ENCODE measurements at regions not wholly inside any gene's neighbourhood (a gene's known extent, or its start where the extent isn't known, plus 50 kb on each side); places are given as distances from the start of the nearest gene placed in this dataset.
"Not testable (repeated sequence)": the region's sequence is repeated elsewhere in the genome, so short reads cannot be mapped to it uniquely, and the experiment has no call there.

GRCh38 chr2:91628471-91628870 lies 2937.0 kb downstream of the RPIA start:
- intact Hi-C loops (cut with DNase I; ENCODE audit: low total_unique reads); H3K4me1 ChIP-seq; DNase-seq; H3K27me3 ChIP-seq; H3K36me3 ChIP-seq; in situ Hi-C loops (cut with MboI; ENCODE audit: low pct_ligation_motif_present in 1 of 4, low pct_unique_long_range_greater_than_20kb in 1 of 4, low sequenced_read_pairs in 3 of 4); H3K27ac ChIP-seq; H3K9me3 ChIP-seq; H3K4me3 ChIP-seq: not testable (repeated sequence)
- WGBS, 2 donors (ENCODE audit: low coverage in 1 of 2), result 87% methylated on average over 6 of the region's 11 CpGs; no CpG with 5 or more reads in 1 of the 2 donors

DNA sequence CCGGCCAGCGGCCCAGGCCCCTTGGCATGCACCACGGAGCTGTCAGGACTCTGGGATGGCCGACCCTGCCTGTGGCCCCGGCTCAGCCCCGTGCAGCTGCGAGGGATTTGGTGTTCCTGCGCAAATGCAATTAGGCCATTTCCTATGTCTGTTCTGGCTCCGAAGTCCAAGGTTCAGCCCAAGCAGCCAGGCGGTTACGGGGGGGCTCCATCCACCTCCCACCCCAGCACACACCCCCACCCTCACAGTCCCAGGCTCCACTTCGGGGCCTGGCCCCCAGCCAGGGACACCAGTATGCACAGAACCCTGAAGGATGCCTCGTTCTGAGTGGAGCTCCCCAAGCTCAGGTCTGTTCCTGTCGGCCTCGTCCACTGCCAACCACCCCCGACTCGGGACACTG lies 2965.7 kb downstream of the RPIA start:
- in situ Hi-C loops (cut with MboI; ENCODE audit: low pct_ligation_motif_present in 1 of 4, low pct_unique_long_range_greater_than_20kb in 1 of 4, low sequenced_read_pairs in 3 of 4); H3K27ac ChIP-seq; H3K4me3 ChIP-seq; H3K9me3 ChIP-seq; H3K36me3 ChIP-seq; H3K27me3 ChIP-seq; H3K4me1 ChIP-seq; intact Hi-C loops (cut with DNase I; ENCODE audit: low total_unique reads): not testable (repeated sequence)
- DNase-seq, result peak; percentile 34
- WGBS, 2 donors (ENCODE audit: low coverage in 1 of 2), result 61% methylated on average over 6 of the region's 17 CpGs; no CpG with 5 or more reads in 1 of the 2 donors

DNA sequence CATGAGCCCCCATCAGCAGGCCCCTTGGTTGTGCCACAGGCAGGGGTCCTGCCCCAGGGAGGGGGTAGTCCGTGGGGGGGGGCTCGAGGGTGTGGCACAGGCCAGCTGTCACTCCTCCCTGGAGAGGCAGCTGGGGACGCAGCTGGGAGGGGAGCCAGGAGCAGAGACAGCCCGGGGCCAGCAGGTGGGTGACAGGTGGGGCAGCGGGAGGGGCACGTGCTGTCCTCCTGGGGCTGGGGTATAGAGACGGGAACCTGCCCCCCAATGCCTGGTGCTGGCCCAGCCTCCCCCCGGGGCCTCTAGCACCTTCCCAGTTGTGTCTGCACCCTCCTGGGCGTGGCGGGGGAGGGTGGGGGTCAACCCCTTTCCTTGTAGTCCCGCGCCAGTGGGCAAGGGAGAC lies 2966.9 kb downstream of the RPIA start:
- no CpG with 5 or more reads among the region's 12 CpGs for WGBS, 2 donors (ENCODE audit: low coverage in 1 of 2)
- H3K27me3 ChIP-seq; H3K36me3 ChIP-seq; DNase-seq; H3K4me1 ChIP-seq; intact Hi-C loops (cut with DNase I; ENCODE audit: low total_unique reads); H3K4me3 ChIP-seq; H3K9me3 ChIP-seq; in situ Hi-C loops (cut with MboI; ENCODE audit: low pct_ligation_motif_present in 1 of 4, low pct_unique_long_range_greater_than_20kb in 1 of 4, low sequenced_read_pairs in 3 of 4): not testable (repeated sequence)
- peak overlapping the region in 1 of 4 donors; percentile 61 for H3K27ac ChIP-seq

DNA sequence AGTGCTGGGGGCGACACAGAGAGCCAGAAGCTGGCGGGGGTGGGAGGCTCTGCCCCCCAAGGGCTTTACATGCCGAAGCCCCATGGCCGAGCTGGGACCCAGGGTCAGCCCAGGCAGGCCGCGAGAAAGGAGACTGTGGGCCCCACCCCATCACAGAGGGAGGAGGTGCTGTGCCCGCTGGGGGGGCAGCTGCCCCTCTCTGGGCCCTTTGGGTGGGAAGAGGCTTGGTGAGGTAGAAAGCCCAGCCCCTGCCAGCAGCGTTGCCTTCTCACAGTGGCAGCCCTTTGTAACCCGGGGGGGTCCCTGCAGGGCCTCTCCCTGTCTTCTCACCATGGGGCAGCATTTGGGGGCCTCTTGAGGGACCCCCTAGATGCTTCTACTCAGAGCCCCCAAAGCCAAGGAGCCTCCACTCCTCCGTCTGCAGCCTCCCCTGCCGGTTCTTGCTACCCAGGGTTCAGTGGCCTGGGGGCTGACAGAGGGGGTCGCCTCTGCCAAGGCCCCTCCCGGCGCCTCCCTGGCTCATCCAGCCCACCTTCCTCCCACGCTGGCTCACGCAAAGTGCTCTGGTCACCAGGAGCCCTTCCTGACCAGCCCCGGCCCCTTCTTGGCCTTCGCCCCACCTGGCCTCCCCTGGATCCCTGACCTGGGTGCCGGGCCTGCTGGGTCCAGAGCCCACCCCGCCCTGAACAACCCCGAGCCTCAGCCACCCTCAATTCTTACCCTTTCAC lies 2967.9 kb downstream of the RPIA start:
- H3K9me3 ChIP-seq; H3K4me1 ChIP-seq; DNase-seq; H3K36me3 ChIP-seq; H3K27me3 ChIP-seq; intact Hi-C loops (cut with DNase I; ENCODE audit: low total_unique reads); in situ Hi-C loops (cut with MboI; ENCODE audit: low pct_ligation_motif_present in 1 of 4, low pct_unique_long_range_greater_than_20kb in 1 of 4, low sequenced_read_pairs in 3 of 4): not testable (repeated sequence)
- H3K27ac ChIP-seq, result peak overlapping the region in 2 of 4 donors; percentile 55 to 58
- H3K4me3 ChIP-seq, result peak overlapping the region in 2 of 4 donors; percentile 41 to 58
- 75% methylated on average over 6 of the region's 21 CpGs; no CpG with 5 or more reads in 1 of the 2 donors for WGBS, 2 donors (ENCODE audit: low coverage in 1 of 2)

- H3K4me1 ChIP-seq; H3K9me3 ChIP-seq; H3K27me3 ChIP-seq; DNase-seq; in situ Hi-C loops (cut with MboI; ENCODE audit: low pct_ligation_motif_present in 1 of 4, low pct_unique_long_range_greater_than_20kb in 1 of 4, low sequenced_read_pairs in 3 of 4); intact Hi-C loops (cut with DNase I; ENCODE audit: low total_unique reads); H3K36me3 ChIP-seq: not testable (repeated sequence)
- WGBS, 2 donors (ENCODE audit: low coverage in 1 of 2), result 23% methylated on average over 12 of the region's 34 CpGs; no CpG with 5 or more reads in 1 of the 2 donors
- TF ChIP-seq POLR2A (IDR thresholded peaks at IDR 0.05) (peak; percentile 50), POLR2AphosphoS5 (IDR thresholded peaks at IDR 0.05) (peak in 1 of 3 donors; percentile 43)
- Histone ChIP-seq H3K4me3 (peak overlapping the region in 2 of 4 donors; percentile 41 to 58), H3K27ac (peak overlapping the region in 2 of 4 donors; percentile 23 to 55)
Measured at GRCh38 chr2:91659917-91660275, 2968.4 kb downstream of the RPIA start.

- intact Hi-C loops (cut with DNase I; ENCODE audit: low total_unique reads); DNase-seq; H3K36me3 ChIP-seq; H3K4me3 ChIP-seq; H3K9me3 ChIP-seq; in situ Hi-C loops (cut with MboI; ENCODE audit: low pct_ligation_motif_present in 1 of 4, low pct_unique_long_range_greater_than_20kb in 1 of 4, low sequenced_read_pairs in 3 of 4); H3K4me1 ChIP-seq; H3K27ac ChIP-seq; H3K27me3 ChIP-seq: not testable (repeated sequence)
- WGBS, 2 donors (ENCODE audit: low coverage in 1 of 2), result 67% methylated on average over 1 of the region's 2 CpGs; no CpG with 5 or more reads in 1 of the 2 donors
Measured at GRCh38 chr2:91667341-91667740, 2975.9 kb downstream of the RPIA start.

GRCh38 chr2:91685541-91685940 lies 2994.1 kb downstream of the RPIA start:
- intact Hi-C loops (cut with DNase I; ENCODE audit: low total_unique reads); H3K27ac ChIP-seq; H3K4me3 ChIP-seq; DNase-seq; H3K4me1 ChIP-seq; in situ Hi-C loops (cut with MboI; ENCODE audit: low pct_ligation_motif_present in 1 of 4, low pct_unique_long_range_greater_than_20kb in 1 of 4, low sequenced_read_pairs in 3 of 4); H3K9me3 ChIP-seq; H3K36me3 ChIP-seq; H3K27me3 ChIP-seq: not testable (repeated sequence)
- WGBS, 2 donors (ENCODE audit: low coverage in 1 of 2), result no CpG with 5 or more reads among the region's 36 CpGs

- WGBS, 2 donors (ENCODE audit: low coverage in 1 of 2), result 51% methylated on average over 11 of the region's 42 CpGs; no CpG with 5 or more reads in 1 of the 2 donors
- H3K4me3 ChIP-seq; H3K27me3 ChIP-seq; DNase-seq; intact Hi-C loops (cut with DNase I; ENCODE audit: low total_unique reads); H3K9me3 ChIP-seq; H3K27ac ChIP-seq; H3K36me3 ChIP-seq; in situ Hi-C loops (cut with MboI; ENCODE audit: low pct_ligation_motif_present in 1 of 4, low pct_unique_long_range_greater_than_20kb in 1 of 4, low sequenced_read_pairs in 3 of 4); H3K4me1 ChIP-seq: not testable (repeated sequence)
Measured at GRCh38 chr2:91686046-91686445, 2994.6 kb downstream of the RPIA start.

Small RNA genes lying in the stretch of these regions (small RNA-seq; reads per million reads assigned to genes)
- gene AC233266.1, result 0 reads per million in 4 donors
- 0 reads per million in 4 donors for gene RNA5SP100

All from transverse colon (tissue), 4 donors.